HEK293T (cell line): ENCODE measurements at regions not wholly inside any gene's neighbourhood (a gene's known extent, or its start where the extent isn't known, plus 50 kb on each side); places are given as distances from the start of the nearest gene placed in this dataset.

Experiments
- ARNT ChIP-seq: fragments of 450-650 bp; IDR thresholded peaks from 2 replicates; pipeline ENCODE4 v1.6.1; 2017; ENCODE audit warnings: mild to moderate bottlenecking
- BHLHE40 ChIP-seq: fragments of 450-650 bp; IDR thresholded peaks from 2 replicates; pipeline ENCODE4 v1.6.1; 2016; ENCODE audit warnings: mild to moderate bottlenecking, moderate library complexity, borderline replicate concordance
- FOXA1 ChIP-seq: fragments of 450-650 bp; IDR thresholded peaks from 2 replicates; pipeline ENCODE4 v1.6.1; 2016; ENCODE audit warnings: mild to moderate bottlenecking
- FOXK2 ChIP-seq: fragments of 450-650 bp; IDR thresholded peaks from 2 replicates; pipeline ENCODE4 v1.6.1; 2016; ENCODE audit warnings: mild to moderate bottlenecking
- NFRKB ChIP-seq: fragments of 450-650 bp; IDR thresholded peaks from 2 replicates; pipeline ENCODE4 v1.6.1; 2016; ENCODE audit warnings: mild to moderate bottlenecking, moderate library complexity

DNA sequence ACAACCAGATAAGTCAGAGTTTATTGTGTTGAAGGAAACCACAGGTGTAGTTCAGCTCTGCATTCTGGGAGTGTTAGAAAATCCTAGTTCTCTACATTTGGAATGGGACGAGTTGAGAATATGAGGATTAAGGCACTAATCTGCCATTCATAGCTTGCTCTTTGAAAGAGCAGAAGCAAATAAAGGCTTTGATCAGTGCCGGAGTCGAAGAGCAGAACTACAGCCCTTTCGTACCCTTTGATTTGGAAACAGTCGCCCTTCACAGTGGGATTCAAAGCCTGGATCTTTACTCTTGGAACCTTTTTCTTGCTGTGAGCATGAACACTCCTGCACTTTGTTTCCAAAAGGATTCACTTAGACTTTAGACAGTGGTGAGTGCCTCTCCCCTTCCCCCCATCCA, 523.9 kb upstream of the POU3F2 start:
- TF ChIP-seq NFRKB (no peak), BHLHE40 (no peak), ARNT (no peak), FOXA1 (no peak), FOXK2 (no peak)
